Fibroblast of the aortic adventitia (primary cell): ENCODE measurements at regions not wholly inside any gene's neighbourhood (a gene's known extent, or its start where the extent isn't known, plus 50 kb on each side); places are given as distances from the start of the nearest gene placed in this dataset.

Source experiments
- DNase-seq: peaks from one replicate; pipeline ENCODE4 v3.0.0-alpha.2; 2010; ENCODE audit warnings: low read depth
- H3K4me3 ChIP-seq: 2 replicates; pipeline ENCODE4 v1.5.1; 2011; ENCODE audit warnings: low read depth, mild to moderate bottlenecking, control low read depth, low read length, moderate library complexity
- CTCF ChIP-seq: IDR thresholded peaks from 2 replicates; pipeline ENCODE4 v1.5.1; 2011; ENCODE audit warnings: mild to moderate bottlenecking, low read length, control low read depth, inconsistent platforms; ENCODE audit not compliant: insufficient read depth

GRCh38 chr1:238319957-238320356 lies 429.2 kb upstream of the ZP4 start:
- TF ChIP-seq CTCF, result no peak
- no peak for DNase-seq
- no peak overlapping the region for H3K4me3 ChIP-seq

GRCh38 chr1:238318294-238319110 lies 427.8 kb upstream of the ZP4 start:
- H3K4me3 ChIP-seq, result no peak overlapping the region
- no peak for DNase-seq
- TF ChIP-seq CTCF, result no peak

DNA sequence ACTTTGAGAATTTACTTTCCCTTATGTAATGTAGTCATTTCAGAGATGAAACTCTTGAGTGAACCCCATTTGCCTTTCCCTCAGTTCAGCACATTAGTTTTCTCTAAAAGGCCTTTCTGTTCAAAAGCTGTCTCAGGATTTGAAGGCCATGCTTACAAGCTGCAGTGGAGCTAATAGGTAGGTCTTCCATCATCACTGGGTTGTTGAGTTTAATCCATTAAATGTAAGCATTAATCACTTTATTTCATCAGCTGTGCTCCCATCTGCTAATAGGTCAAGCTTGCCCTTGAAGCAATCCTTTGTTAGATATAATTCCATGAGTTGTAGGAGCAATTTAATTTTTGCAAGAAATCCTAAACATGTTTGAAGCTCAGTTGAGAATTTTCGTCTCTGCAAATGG lies 422.2 kb upstream of the ZP4 start:
- no peak for TF ChIP-seq CTCF
- no peak for DNase-seq
- no peak overlapping the region for H3K4me3 ChIP-seq

GRCh38 chr1:238306411-238306810 lies 415.7 kb upstream of the ZP4 start:
- no peak overlapping the region for H3K4me3 ChIP-seq
- TF ChIP-seq CTCF, result no peak
- no peak for DNase-seq

DNA sequence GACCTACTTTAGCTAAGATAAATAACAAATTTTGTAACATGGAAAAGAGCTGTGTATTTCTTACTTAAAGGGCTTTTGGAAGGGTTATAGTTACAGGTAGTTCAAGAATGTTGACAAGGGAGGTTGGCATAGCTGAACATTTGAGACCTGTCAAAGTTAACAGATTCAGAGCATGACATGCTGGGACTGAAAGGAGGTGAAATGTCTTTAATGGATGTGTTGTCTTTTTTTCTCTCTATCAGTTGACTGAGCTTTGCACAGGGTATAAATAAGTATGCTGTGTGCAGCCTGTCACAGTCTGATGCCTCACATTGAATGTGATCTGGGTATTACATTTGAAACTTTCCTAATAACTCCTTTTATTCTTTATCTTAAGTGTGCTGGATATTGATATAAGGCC lies 411.9 kb upstream of the ZP4 start:
- DNase-seq, result no peak
- no peak for TF ChIP-seq CTCF
- H3K4me3 ChIP-seq, result no peak overlapping the region

DNA sequence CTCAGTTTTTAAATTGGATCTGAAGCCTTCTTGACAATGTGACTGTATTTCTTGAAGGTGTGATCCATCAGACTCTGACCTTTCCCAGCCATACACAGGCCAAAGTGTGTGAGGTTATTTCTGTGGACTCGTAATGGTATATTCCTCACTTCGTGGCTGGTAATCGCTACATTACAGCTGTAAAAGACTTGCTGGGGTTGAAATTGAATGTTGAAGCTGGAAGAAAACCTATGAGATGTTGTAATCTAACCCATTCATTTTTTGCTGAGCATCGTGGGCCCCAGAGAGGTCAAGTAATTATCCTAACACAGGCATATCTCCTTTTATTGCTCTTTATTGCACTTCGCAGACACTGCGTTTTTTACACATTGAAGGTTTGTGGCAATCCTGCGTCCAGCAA lies 405.6 kb upstream of the ZP4 start:
- DNase-seq, result no peak
- no peak for TF ChIP-seq CTCF
- H3K4me3 ChIP-seq, result no peak overlapping the region

DNA sequence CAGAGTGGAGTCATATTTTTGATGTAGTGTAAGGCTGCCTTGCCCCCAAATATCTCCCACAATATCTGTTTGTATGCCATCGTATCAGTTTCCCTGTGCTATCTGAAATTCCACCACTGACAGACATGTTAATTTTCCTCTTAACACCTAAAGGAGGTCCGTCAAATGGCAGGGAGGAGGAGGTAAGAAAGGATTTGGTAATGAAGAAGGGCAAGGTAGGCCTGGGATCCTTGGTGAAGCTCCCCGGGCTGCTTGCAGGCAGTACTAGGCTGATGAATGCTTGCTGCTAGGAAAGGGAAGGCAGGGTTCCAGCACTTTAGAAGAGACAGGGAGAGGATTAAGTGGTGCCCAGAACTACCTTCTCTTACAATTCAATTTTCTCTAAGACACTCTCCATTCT lies 402.4 kb upstream of the ZP4 start:
- no peak for DNase-seq
- no peak for TF ChIP-seq CTCF

More for the DNA sequence above, 402.4 kb upstream of the ZP4 start:
- no peak overlapping the region for H3K4me3 ChIP-seq
